Astrocyte (in vitro differentiated cells and primary cell): ENCODE measurements at regions not wholly inside any gene's neighbourhood (a gene's known extent, or its start where the extent isn't known, plus 50 kb on each side); places are given as distances from the start of the nearest gene placed in this dataset.

Source experiments
- DNase-seq: peaks from one replicate; pipeline ENCODE4 v3.0.0-alpha.2; 2010; ENCODE audit warnings: low read depth
- FAIRE-seq: peaks from 2 replicates; lab custom pipeline; 2011; peaks lifted over from hg19 to GRCh38; lab: Jason Lieb, UNC
- H2AFZ ChIP-seq: 2 replicates; pipeline ENCODE4 v1.6.0; 2012; ENCODE audit warnings: low read depth, low read length, inconsistent platforms
- H3K27ac ChIP-seq: 2 replicates; pipeline ENCODE4 v1.5.1; 2011; ENCODE audit warnings: low read depth, low read length, inconsistent platforms
- H3K27me3 ChIP-seq: 2 replicates; pipeline ENCODE4 v1.6.0; 2011; ENCODE audit warnings: low read length, inconsistent platforms; ENCODE audit not compliant: insufficient read depth
- H3K36me3 ChIP-seq: 2 replicates; pipeline ENCODE4 v1.5.1; 2011; ENCODE audit warnings: low read length, inconsistent platforms; ENCODE audit not compliant: insufficient read depth
- H3K4me1 ChIP-seq: 2 replicates; pipeline ENCODE4 v1.5.1; 2011; ENCODE audit warnings: low read length, inconsistent platforms; ENCODE audit not compliant: insufficient read depth
- H3K4me2 ChIP-seq: 2 replicates; pipeline ENCODE4 v1.6.0; 2012; ENCODE audit warnings: low read length, inconsistent platforms
- H3K4me3 ChIP-seq: 2 replicates; pipeline ENCODE4 v1.5.1; 2011; ENCODE audit warnings: low read depth, mild to moderate bottlenecking, low read length, inconsistent platforms; ENCODE audit not compliant: insufficient read depth
- H3K79me2 ChIP-seq: 2 replicates; pipeline ENCODE4 v1.6.0; 2012; ENCODE audit warnings: mild to moderate bottlenecking, low read length, inconsistent platforms; ENCODE audit not compliant: insufficient read depth
- H3K9ac ChIP-seq: 2 replicates; pipeline ENCODE4 v1.6.0; 2012; ENCODE audit warnings: mild to moderate bottlenecking, low read length, inconsistent platforms
- H3K9me3 ChIP-seq: 2 replicates; pipeline ENCODE4 v1.5.1; 2012; ENCODE audit warnings: low read depth, mild to moderate bottlenecking, low read length, inconsistent platforms; ENCODE audit not compliant: insufficient read depth
- H4K20me1 ChIP-seq: 2 replicates; pipeline ENCODE4 v1.6.0; 2012; ENCODE audit warnings: low read length, inconsistent platforms; ENCODE audit not compliant: insufficient read depth
- H3K27ac Mint-ChIP-seq: one replicate; pipeline ENCODE4 v1.8.0; 2021; ENCODE audit warnings: mild to moderate bottlenecking, mixed read lengths; ENCODE audit not compliant: unreplicated experiment
- H3K27me3 Mint-ChIP-seq: one replicate; pipeline ENCODE4 v1.8.0; 2021; ENCODE audit warnings: low read depth, mixed read lengths; ENCODE audit not compliant: unreplicated experiment
- H3K36me3 Mint-ChIP-seq: one replicate; pipeline ENCODE4 v1.8.0; 2021; ENCODE audit warnings: low read depth, mixed read lengths; ENCODE audit not compliant: unreplicated experiment
- H3K4me1 Mint-ChIP-seq: one replicate; pipeline ENCODE4 v1.8.0; 2021; ENCODE audit warnings: low read depth, mixed read lengths; ENCODE audit not compliant: unreplicated experiment
- H3K4me3 Mint-ChIP-seq: one replicate; pipeline ENCODE4 v1.8.0; 2021; ENCODE audit warnings: mild to moderate bottlenecking, moderate library complexity, mixed read lengths; ENCODE audit not compliant: unreplicated experiment
- H3K9me3 Mint-ChIP-seq: one replicate; pipeline ENCODE4 v1.8.0; 2021; ENCODE audit warnings: mild to moderate bottlenecking, mixed read lengths; ENCODE audit not compliant: unreplicated experiment
- EZH2 ChIP-seq: IDR thresholded peaks from 2 replicates; pipeline ENCODE4 v1.6.1; 2012; ENCODE audit warnings: mild to moderate bottlenecking, low read length, inconsistent platforms; ENCODE audit not compliant: insufficient read depth
- TF ChIP-seq, protein P1 (sequence below): IDR thresholded peaks from 2 replicates; pipeline ENCODE4 v1.5.1; 2011; ENCODE audit warnings: low read depth, mild to moderate bottlenecking, inconsistent platforms, low read length, moderate library complexity; ENCODE audit not compliant: insufficient read depth

DNA sequence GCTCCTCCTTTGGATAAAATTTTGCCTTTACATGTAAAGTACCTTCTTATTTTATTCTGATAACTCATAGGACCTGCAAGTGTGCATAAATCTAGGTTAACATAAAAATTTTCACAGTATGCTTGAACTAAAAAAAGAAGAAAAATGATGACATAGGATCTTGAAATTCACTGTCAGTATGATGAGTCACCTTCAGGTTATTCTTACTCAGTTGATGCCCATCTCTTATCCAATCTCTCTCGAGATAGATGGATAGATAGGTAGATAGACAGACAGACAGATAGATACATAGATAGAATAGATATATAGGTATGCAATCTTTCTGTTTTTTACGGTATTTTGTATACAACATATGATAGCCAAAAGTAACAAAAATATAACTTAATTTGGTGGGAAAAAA, 485.5 kb downstream of the NAF1 start:
- Histone ChIP-seq H2AFZ (no peak overlapping the region), H3K9me3 (peaks cover 3% of the 10 kb centered on the region), H3K79me2 (no peaks in the 10 kb centered on the region), H3K4me3 (no peak overlapping the region), H3K36me3 (no peaks in the 10 kb centered on the region), H3K4me2 (no peak overlapping the region), H3K4me1 (peaks cover 14% of the 10 kb centered on the region), H3K27me3 (no peaks in the 10 kb centered on the region), H3K27ac (no peak overlapping the region), H4K20me1 (no peaks in the 10 kb centered on the region), H3K9ac (no peak overlapping the region)
- FAIRE-seq, result no peak
- H3K27me3 Mint-ChIP-seq, result no peaks in the 10 kb centered on the region
- H3K4me1 Mint-ChIP-seq, result peaks cover 26% of the 10 kb centered on the region
- no peaks in the 10 kb centered on the region for H3K36me3 Mint-ChIP-seq
- H3K4me3 Mint-ChIP-seq, result no peak overlapping the region
- no peak for DNase-seq
- peak overlapping the region; percentile 53 for H3K27ac Mint-ChIP-seq
- TF ChIP-seq, protein P1, sequence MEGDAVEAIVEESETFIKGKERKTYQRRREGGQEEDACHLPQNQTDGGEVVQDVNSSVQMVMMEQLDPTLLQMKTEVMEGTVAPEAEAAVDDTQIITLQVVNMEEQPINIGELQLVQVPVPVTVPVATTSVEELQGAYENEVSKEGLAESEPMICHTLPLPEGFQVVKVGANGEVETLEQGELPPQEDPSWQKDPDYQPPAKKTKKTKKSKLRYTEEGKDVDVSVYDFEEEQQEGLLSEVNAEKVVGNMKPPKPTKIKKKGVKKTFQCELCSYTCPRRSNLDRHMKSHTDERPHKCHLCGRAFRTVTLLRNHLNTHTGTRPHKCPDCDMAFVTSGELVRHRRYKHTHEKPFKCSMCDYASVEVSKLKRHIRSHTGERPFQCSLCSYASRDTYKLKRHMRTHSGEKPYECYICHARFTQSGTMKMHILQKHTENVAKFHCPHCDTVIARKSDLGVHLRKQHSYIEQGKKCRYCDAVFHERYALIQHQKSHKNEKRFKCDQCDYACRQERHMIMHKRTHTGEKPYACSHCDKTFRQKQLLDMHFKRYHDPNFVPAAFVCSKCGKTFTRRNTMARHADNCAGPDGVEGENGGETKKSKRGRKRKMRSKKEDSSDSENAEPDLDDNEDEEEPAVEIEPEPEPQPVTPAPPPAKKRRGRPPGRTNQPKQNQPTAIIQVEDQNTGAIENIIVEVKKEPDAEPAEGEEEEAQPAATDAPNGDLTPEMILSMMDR, result no peak
- no peak for TF ChIP-seq EZH2
- peaks cover 8% of the 10 kb centered on the region for H3K9me3 Mint-ChIP-seq

DNA sequence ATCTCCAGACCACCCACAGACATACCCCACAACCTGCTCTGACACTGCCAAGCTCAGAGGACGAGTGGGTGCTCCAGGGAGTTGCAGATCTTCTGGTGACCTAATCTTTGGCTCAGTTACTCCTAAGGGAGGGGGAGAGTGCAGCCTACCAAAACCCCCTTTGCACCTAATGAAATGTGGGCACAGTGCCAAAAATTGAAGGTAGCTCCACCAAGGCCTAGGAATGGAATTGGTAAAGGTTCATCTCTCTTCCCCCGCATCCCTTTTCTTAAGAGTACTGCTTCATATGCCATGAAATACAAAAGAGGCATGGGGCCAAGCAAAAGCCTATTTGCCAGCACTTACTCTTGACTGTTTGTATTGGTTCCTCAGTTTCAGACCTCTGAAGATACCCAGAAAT, 491.0 kb downstream of the NAF1 start:
- Histone ChIP-seq H3K4me2 (no peak overlapping the region), H3K27me3 (no peaks in the 10 kb centered on the region), H3K9me3 (peaks cover 3% of the 10 kb centered on the region), H3K27ac (no peak overlapping the region), H3K9ac (no peak overlapping the region), H4K20me1 (no peaks in the 10 kb centered on the region), H2AFZ (no peak overlapping the region), H3K4me3 (no peak overlapping the region), H3K36me3 (no peaks in the 10 kb centered on the region), H3K4me1 (no peaks in the 10 kb centered on the region), H3K79me2 (no peaks in the 10 kb centered on the region)
- Mint-ChIP-seq H3K36me3 (no peaks in the 10 kb centered on the region), H3K4me3 (no peak overlapping the region), H3K9me3 (peaks cover 8% of the 10 kb centered on the region), H3K27me3 (no peaks in the 10 kb centered on the region), H3K27ac (no peak overlapping the region), H3K4me1 (peaks cover under 1% of the 10 kb centered on the region)
- TF ChIP-seq, protein P1, result no peak
- TF ChIP-seq EZH2, result no peak
- FAIRE-seq (no peak), DNase-seq (no peak)

DNA sequence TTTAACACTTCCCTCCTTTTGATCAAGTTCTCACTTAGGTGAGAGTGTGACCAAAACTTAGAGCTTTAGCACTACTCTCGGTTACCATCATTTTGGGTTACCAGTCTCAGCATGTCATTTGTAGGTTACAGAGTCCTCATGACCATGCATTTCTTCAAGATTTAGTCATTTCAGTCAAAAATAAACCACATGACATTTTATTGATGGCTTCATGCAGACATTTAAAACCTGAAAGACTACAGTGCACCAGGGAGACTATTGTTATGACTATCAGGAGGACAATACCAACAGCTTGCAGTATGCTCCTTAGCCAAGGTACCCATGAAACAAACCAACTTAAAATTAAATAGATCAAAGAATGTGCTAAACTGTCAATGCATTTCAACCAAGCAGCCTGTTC, 498.1 kb upstream of the FSTL5 start:
- H3K27me3 ChIP-seq, result no peaks in the 10 kb centered on the region

More for the DNA sequence above, 498.1 kb upstream of the FSTL5 start:
- Mint-ChIP-seq H3K9me3 (peaks cover 3% of the 10 kb centered on the region), H3K27ac (no peak overlapping the region), H3K4me1 (peaks cover 6% of the 10 kb centered on the region), H3K27me3 (no peaks in the 10 kb centered on the region), H3K36me3 (no peaks in the 10 kb centered on the region), H3K4me3 (no peak overlapping the region)
- Histone ChIP-seq H3K9ac (no peak overlapping the region), H3K79me2 (no peaks in the 10 kb centered on the region), H4K20me1 (no peaks in the 10 kb centered on the region), H3K36me3 (no peaks in the 10 kb centered on the region), H3K9me3 (peaks cover 4% of the 10 kb centered on the region), H3K4me1 (no peaks in the 10 kb centered on the region), H3K4me3 (no peak overlapping the region), H3K4me2 (no peak overlapping the region), H3K27ac (no peak overlapping the region), H2AFZ (no peak overlapping the region)
- TF ChIP-seq, protein P1, result no peak
- TF ChIP-seq EZH2, result no peak
- DNase-seq, result no peak
- no peak for FAIRE-seq
